GM18870 (cell line): ENCODE measurements at regions not wholly inside any gene's neighbourhood (a gene's known extent, or its start where the extent isn't known, plus 50 kb on each side); places are given as distances from the start of the nearest gene placed in this dataset.

Experiments used
- ATAC-seq: cut with Tn5 transposase; IDR thresholded peaks from one replicate; pipeline ENCODE4 v1.9.1; 2021; ENCODE audit warnings: moderate library complexity; ENCODE audit not compliant: unreplicated experiment

GRCh38 chr2:88832311-88832991 lies 141.0 kb downstream of the RPIA start:
- no peak for ATAC-seq

- no peak for ATAC-seq
These were observed 141.5 kb downstream of the RPIA start for GRCh38 chr2:88832992-88833389.

- ATAC-seq = no peak
These were observed 142.9 kb downstream of the RPIA start for GRCh38 chr2:88834376-88834775.

- ATAC-seq = no peak
These were observed 143.4 kb downstream of the RPIA start for GRCh38 chr2:88834866-88835265.

GRCh38 chr2:88835726-88836125 lies 144.3 kb downstream of the RPIA start:
- ATAC-seq = no peak

GRCh38 chr2:88836351-88836750 lies 144.9 kb downstream of the RPIA start:
- ATAC-seq = no peak

GRCh38 chr2:88837511-88838160 lies 146.2 kb downstream of the RPIA start:
- no peak for ATAC-seq

GRCh38 chr2:88838165-88838635 lies 146.7 kb downstream of the RPIA start:
- peak; percentile 81 for ATAC-seq

- ATAC-seq = no peak
These were observed 149.9 kb downstream of the RPIA start for GRCh38 chr2:88841224-88841929.

GRCh38 chr2:88842656-88843460 lies 151.4 kb downstream of the RPIA start:
- ATAC-seq = no peak

GRCh38 chr2:88843651-88844050 lies 152.2 kb downstream of the RPIA start:
- ATAC-seq = no peak

- no peak for ATAC-seq
These were observed 153.5 kb downstream of the RPIA start for GRCh38 chr2:88844960-88845359.

- peak; percentile 90 for ATAC-seq
These were observed 154.5 kb downstream of the RPIA start for GRCh38 chr2:88845772-88846661.

GRCh38 chr2:88852753-88853402 lies 161.4 kb downstream of the RPIA start:
- ATAC-seq = no peak

GRCh38 chr2:88853403-88853790 lies 161.9 kb downstream of the RPIA start:
- no peak for ATAC-seq

- no peak for ATAC-seq
These were observed 163.1 kb downstream of the RPIA start for GRCh38 chr2:88854528-88854927.

- ATAC-seq = peak; percentile 37
These were observed 164.3 kb downstream of the RPIA start for GRCh38 chr2:88855620-88856408.

- peak; percentile 16 for ATAC-seq
These were observed 165.1 kb downstream of the RPIA start for GRCh38 chr2:88856409-88857135.
